Ovary (tissue), 7 donors: ENCODE measurements at regions not wholly inside any gene's neighbourhood (a gene's known extent, or its start where the extent isn't known, plus 50 kb on each side); places are given as distances from the start of the nearest gene placed in this dataset.

Experiments used
- DNase-seq, 5 donors: peaks; one replicate each; pipeline ENCODE4 v3.0.0-alpha.2; 2019 to 2020
- H3K27ac ChIP-seq, 2 donors: fragments of 200-600 bp; one replicate each; pipeline versions ENCODE4 v1.5.1 to v1.8.0; 2019 to 2022
- H3K27me3 ChIP-seq: fragments of 200-600 bp; one replicate; pipeline ENCODE4 v1.8.0; 2022
- H3K36me3 ChIP-seq: fragments of 200-600 bp; sonication (generic); one replicate; pipeline ENCODE4 v1.5.1; 2019
- H3K4me1 ChIP-seq: one replicate; pipeline ENCODE4 v1.8.1; 2013; ENCODE audit warnings: mild to moderate bottlenecking, moderate library complexity; ENCODE audit not compliant: insufficient read depth
- H3K4me3 ChIP-seq: fragments of 200-600 bp; sonication (generic); one replicate; pipeline ENCODE4 v1.5.1; 2017
- H3K9me3 ChIP-seq, 2 donors: fragments of 200-600 bp in 1 of 2; sonication (generic) in 1 of 2; one replicate each; pipeline versions ENCODE4 v1.5.1 to v1.8.1; 2013 to 2019; ENCODE audit warnings: mild to moderate bottlenecking in 1 of 2, moderate library complexity in 1 of 2
- CTCF ChIP-seq, 3 donors: fragments of 450-650 bp in 2 of 3; fragments of 200-600 bp in 1 of 3; IDR thresholded peaks; one replicate each; pipeline versions ENCODE4 v1.5.1 to v1.8.0; 2016 to 2022; ENCODE audit warnings: antibody characterized with exemption in 3 of 3, mild to moderate bottlenecking in 1 of 3
- EP300 ChIP-seq: sonication (generic); formaldehyde crosslinking; IDR thresholded peaks from one replicate; pipeline ENCODE4 v1.6.1; 2017; ENCODE audit warnings: antibody characterized with exemption
- POLR2A ChIP-seq: fragments of 450-650 bp; IDR thresholded peaks from one replicate; pipeline ENCODE4 v1.6.1; 2017; ENCODE audit warnings: antibody characterized with exemption, mild to moderate bottlenecking, moderate library complexity
- WGBS, 3 donors: extraction: QIAGEN DNeasy Blood & Tissue Kit in 1 of 3; methylation state at CpG; one replicate each; pipeline versions ENCODE4 v1.1.5 to v1.1.7; 2013 to 2017; 5-methylcytosine and 5-hydroxymethylcytosine counted together
- intact Hi-C, 4 donors: fragments of 100-400 bp; cut with DNase I; formaldehyde crosslinking; loops; one replicate each; pipeline versions ENCODE4 v1.11.0 to v1.15.1; 2022 to 2023
- donor health status: DM: no; HTN: no; CAD: no; lungs with moderate emphysema.
- donor health status: DM: no; HTN: no; CAD: no.
- donor health status: Bipolar disorder and iron deficiency.
- donor health status: DM: no; HTN: no; CAD: no.
- donor health status: DM: yes; HTN: yes; CAD: no.

DNA sequence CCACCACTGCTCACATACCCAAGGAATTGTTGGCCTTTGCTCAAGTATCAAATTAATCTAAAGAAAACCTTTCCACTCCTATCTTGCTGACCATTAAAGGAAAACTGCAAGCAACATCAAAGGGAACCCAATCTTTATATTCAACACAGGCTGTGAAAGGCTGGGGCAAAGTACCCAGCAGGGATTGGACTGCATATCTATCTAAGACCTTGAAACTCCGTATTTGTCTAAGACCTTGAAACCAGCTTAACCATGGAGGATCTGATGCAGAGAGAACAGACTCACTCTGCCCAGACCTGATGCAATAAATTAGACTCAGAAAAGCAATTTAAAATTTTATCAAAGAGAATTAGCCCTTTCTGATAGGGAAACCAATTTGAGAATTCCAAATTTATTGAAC is 102.2 kb downstream of the DIO2 start:
- Histone ChIP-seq H3K9me3 (no peaks in the 10 kb centered on the region), H3K27me3 (no peaks in the 10 kb centered on the region), H3K4me3 (no peak overlapping the region), H3K36me3 (no peaks in the 10 kb centered on the region), H3K27ac (no peak overlapping the region), H3K4me1 (no peaks in the 10 kb centered on the region)
- TF ChIP-seq EP300 (no peak), CTCF (IDR thresholded peaks at IDR 0.05) (no peak), POLR2A (no peak)
- 0 to 34% (median 2%) methylated on average over 1 of the region's 1 CpG for WGBS, 3 donors
- intact Hi-C loops, result no loop called here
- DNase-seq, result no peak

- no peak overlapping the region for H3K27ac ChIP-seq
- WGBS, 3 donors, result 70 to 77% (median 77%) methylated on average over 2 of the region's 2 CpGs
- H3K27me3 ChIP-seq, result no peaks in the 10 kb centered on the region
- no peaks in the 10 kb centered on the region for H3K4me1 ChIP-seq
- H3K9me3 ChIP-seq, result no peaks in the 10 kb centered on the region
- intact Hi-C loops, result no loop called here
- no peak for DNase-seq
- H3K4me3 ChIP-seq, result no peak overlapping the region
- no peaks in the 10 kb centered on the region for H3K36me3 ChIP-seq
- TF ChIP-seq EP300, result no peak
Measured at GRCh38 chr14:80108430-80108829, 102.9 kb downstream of the DIO2 start.

DNA sequence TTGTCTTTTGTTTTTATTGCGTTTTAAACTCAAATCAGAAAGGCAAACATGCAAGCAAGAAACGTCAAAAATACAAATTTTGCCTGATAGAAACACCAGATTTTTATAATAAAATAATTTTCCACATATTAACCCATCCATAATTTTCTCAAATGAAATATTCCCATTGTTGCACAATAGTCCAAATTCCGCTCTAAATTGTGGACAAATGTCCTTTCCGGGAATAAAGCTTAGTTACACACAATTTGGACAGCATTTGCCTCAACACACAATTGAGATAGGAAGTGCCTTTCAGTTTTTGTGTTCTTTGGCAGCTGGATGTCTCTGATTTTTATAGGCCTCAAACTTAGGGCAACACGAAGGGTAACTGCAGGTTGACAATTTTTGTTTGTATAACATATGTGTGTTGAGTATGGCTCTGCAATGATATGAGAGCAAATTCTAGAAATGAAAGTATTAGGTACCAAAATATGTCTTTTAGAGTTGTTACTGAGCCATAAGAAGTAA is 105.8 kb downstream of the DIO2 start:
- TF ChIP-seq POLR2A (no peak), EP300 (no peak), CTCF (IDR thresholded peaks at IDR 0.05) (no peak)
- no peaks in the 10 kb centered on the region for H3K4me1 ChIP-seq
- DNase-seq, result no peak
- no peak overlapping the region for H3K4me3 ChIP-seq
- intact Hi-C loops, result no loop called here
- no peak overlapping the region for H3K27ac ChIP-seq
- H3K9me3 ChIP-seq, result no peaks in the 10 kb centered on the region
- H3K27me3 ChIP-seq, result no peaks in the 10 kb centered on the region
- H3K36me3 ChIP-seq, result no peaks in the 10 kb centered on the region
- 54 to 64% (median 57%) methylated on average over 5 of the region's 5 CpGs for WGBS, 3 donors

GRCh38 chr14:80101835-80102234 is 109.5 kb downstream of the DIO2 start:
- DNase-seq, result no peak
- no peaks in the 10 kb centered on the region for H3K9me3 ChIP-seq
- H3K27ac ChIP-seq, result no peak overlapping the region
- TF ChIP-seq CTCF (IDR thresholded peaks at IDR 0.05), result no peak
- TF ChIP-seq EP300, result no peak
- no peak for TF ChIP-seq POLR2A
- H3K27me3 ChIP-seq, result no peaks in the 10 kb centered on the region
- H3K4me1 ChIP-seq, result no peaks in the 10 kb centered on the region
- no peaks in the 10 kb centered on the region for H3K36me3 ChIP-seq
- intact Hi-C loops, result no loop called here
- no peak overlapping the region for H3K4me3 ChIP-seq

- no peak for TF ChIP-seq POLR2A
- TF ChIP-seq CTCF (IDR thresholded peaks at IDR 0.05), result no peak
- TF ChIP-seq EP300, result no peak
- Histone ChIP-seq H3K9me3 (no peaks in the 10 kb centered on the region), H3K4me1 (no peaks in the 10 kb centered on the region), H3K4me3 (no peak overlapping the region), H3K27me3 (no peaks in the 10 kb centered on the region), H3K36me3 (no peaks in the 10 kb centered on the region), H3K27ac (no peak overlapping the region)
- WGBS, 3 donors, result 89 to 92% (median 90%) methylated on average over 7 of the region's 7 CpGs
- DNase-seq, result no peak
- intact Hi-C loops, result no loop called here
Measured at GRCh38 chr14:80100681-80101080, 110.6 kb downstream of the DIO2 start.
